Loucy (cell line): ENCODE measurements at regions not wholly inside any gene's neighbourhood (a gene's known extent, or its start where the extent isn't known, plus 50 kb on each side); places are given as distances from the start of the nearest gene placed in this dataset.

Experiments used
- CTCF ChIP-seq: fragments of 200-600 bp; sonication (generic); conservative IDR thresholded peaks from 2 replicates; pipeline ENCODE4 v1.5.1; 2014; ENCODE audit warnings: mild to moderate bottlenecking, antibody characterized with exemption, low read length
- EZH2phosphoT487 ChIP-seq: fragments of 200-600 bp; IDR thresholded peaks from 2 replicates; pipeline ENCODE4 v1.6.1; 2018; ENCODE audit warnings: antibody characterized with exemption, mild to moderate bottlenecking, moderate library complexity, borderline replicate concordance

GRCh38 chr4:1567519-1567807 is 116.7 kb downstream of the FAM53A start:
- no peak for TF ChIP-seq EZH2phosphoT487
- no peak for TF ChIP-seq CTCF
